ENCODE measurements at regions not wholly inside any gene's neighbourhood (a gene's known extent, or its start where the extent isn't known, plus 50 kb on each side); places are given as distances from the start of the nearest gene placed in this dataset.

GRCh38 chr13:62137629-62138405, 722.2 kb upstream of the PCDH20 start:
- no peak for TF ChIP-seq POLR2A (IDR thresholded peaks at IDR 0.05)
- TF ChIP-seq CTCF (IDR thresholded peaks at IDR 0.05 in 4 of 5, conservative IDR thresholded peaks at IDR 0.05 in 1 of 5): no peak

Measured in gastrocnemius medialis (tissue), 4 donors.